Astrocyte of the cerebellum (primary cell): ENCODE measurements at regions not wholly inside any gene's neighbourhood (a gene's known extent, or its start where the extent isn't known, plus 50 kb on each side); places are given as distances from the start of the nearest gene placed in this dataset.

Experiments used
- DNase-seq: peaks from one replicate; pipeline ENCODE4 v3.0.0-alpha.2; 2011; ENCODE audit warnings: low read depth
- H3K4me3 ChIP-seq: 2 replicates; pipeline ENCODE4 v1.5.1; 2011; ENCODE audit warnings: mild to moderate bottlenecking, low read depth, low read length, moderate library complexity
- in situ Hi-C: cut with HindIII; loops from 2 replicates; pipeline ENCODE4 v1.10.0; 2017; ENCODE audit warnings: low sequenced_read_pairs
- TF ChIP-seq, protein P1 (sequence below): IDR thresholded peaks from 2 replicates; pipeline ENCODE4 v1.5.1; 2012; ENCODE audit warnings: low read length, low read depth, moderate library complexity, mild to moderate bottlenecking; ENCODE audit errors: missing control alignments

DNA sequence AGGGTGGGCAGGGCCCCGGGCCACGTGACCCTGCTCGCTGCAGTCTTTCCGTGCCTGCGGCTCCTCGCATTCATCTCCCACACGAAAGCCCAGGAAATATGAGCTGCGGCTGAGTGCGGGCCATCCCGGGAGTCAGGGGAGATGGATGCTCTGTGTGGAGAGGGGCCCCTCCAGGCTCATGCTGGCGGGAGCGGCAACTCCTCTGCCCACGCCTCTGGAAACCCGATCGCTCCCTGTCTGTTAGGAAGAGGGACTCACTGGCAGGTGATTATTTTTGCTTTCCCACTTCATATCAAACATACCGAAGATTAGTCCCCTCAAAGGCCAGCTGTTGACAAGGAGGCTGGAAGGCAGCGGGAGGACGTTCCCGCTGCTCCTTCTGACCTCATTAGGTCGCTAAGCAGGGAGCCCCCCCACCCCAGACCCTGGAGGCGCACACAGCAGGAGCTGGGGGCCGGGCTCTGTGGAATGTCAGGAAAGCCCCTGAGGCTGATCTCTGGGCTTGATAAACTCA, 228.5 kb downstream of the FOXL1 start:
- TF ChIP-seq, protein P1, sequence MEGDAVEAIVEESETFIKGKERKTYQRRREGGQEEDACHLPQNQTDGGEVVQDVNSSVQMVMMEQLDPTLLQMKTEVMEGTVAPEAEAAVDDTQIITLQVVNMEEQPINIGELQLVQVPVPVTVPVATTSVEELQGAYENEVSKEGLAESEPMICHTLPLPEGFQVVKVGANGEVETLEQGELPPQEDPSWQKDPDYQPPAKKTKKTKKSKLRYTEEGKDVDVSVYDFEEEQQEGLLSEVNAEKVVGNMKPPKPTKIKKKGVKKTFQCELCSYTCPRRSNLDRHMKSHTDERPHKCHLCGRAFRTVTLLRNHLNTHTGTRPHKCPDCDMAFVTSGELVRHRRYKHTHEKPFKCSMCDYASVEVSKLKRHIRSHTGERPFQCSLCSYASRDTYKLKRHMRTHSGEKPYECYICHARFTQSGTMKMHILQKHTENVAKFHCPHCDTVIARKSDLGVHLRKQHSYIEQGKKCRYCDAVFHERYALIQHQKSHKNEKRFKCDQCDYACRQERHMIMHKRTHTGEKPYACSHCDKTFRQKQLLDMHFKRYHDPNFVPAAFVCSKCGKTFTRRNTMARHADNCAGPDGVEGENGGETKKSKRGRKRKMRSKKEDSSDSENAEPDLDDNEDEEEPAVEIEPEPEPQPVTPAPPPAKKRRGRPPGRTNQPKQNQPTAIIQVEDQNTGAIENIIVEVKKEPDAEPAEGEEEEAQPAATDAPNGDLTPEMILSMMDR: no peak
- no peak overlapping the region for H3K4me3 ChIP-seq
- in situ Hi-C loops: no loop called here
- no peak for DNase-seq

DNA sequence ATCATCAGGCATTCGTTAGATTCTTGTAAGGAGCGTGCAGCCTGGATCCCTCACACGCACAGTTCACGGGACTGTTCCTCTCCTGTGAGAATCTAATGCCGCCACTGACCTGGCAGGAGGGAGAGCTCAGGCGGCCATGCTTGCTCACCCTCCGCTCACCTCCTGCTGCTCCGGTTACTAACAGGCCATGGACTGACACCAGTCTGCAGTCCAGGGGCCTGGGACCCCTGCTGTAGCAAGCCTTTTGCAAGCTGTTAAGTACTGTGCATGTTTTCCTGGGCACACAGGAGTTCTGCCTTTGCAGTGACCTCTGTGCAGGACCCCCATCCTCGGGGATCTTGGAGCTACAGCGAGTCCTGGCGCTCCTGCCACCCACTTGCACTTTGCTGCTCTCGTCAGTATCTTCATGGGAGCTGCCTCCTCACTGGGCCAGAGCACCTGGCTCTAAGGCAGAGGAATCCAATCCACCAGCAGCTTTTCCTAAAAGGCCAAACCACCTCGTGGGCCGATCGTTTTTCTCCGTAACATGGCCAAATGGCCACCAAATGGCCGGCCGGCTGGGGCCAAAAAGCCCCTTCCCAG, 230.6 kb downstream of the FOXL1 start:
- TF ChIP-seq, protein P1: no peak
- in situ Hi-C loops: no loop called here
- DNase-seq: no peak
- H3K4me3 ChIP-seq: no peak overlapping the region

DNA sequence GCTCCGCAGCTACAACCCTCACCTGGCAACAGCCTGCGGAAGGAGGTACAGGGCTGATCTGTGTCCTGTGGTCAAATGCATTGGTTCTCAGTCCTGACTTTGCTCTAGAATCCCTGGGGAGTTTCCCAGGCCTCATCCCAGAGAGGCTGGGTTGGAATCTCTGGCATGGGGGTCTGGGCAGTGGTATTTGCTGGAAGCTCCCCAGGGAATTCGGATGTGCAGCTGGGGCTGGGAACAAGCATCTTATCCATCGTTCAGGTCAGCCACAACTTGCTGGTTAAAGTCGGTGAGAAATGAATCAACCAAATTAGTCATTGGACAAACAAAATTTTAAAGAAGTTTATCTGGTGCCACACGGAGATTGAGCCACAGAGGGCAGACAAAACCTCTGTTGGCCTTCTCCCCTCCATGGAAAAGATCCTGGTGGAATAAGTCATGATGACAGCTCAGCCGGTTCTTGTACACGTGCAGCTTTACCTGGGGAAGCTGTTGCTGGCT, 231.2 kb downstream of the FOXL1 start:
- in situ Hi-C loops: no loop called here
- DNase-seq: peak; percentile 94
- no peak overlapping the region for H3K4me3 ChIP-seq
- TF ChIP-seq, protein P1: no peak

DNA sequence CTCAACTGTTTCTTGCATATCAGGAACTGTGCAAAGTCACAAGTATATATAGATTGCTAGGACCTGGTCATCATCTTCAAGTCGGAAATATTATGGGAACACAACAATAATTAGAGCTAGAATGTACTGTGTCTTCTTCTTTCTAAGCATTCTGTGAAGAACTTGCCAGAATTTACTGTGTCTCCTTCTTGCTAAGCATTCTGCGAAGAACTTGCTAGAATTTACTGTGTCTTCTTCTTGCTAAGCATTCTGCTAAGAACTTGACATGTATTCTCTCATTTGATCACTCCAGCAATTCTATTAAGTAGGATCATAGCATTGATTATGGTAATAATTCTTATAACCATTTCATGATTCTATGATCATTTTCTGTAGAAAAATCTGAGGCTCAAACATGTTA, 231.7 kb downstream of the FOXL1 start:
- H3K4me3 ChIP-seq: no peak overlapping the region
- TF ChIP-seq, protein P1: no peak
- in situ Hi-C loops: no loop called here
- DNase-seq: no peak

DNA sequence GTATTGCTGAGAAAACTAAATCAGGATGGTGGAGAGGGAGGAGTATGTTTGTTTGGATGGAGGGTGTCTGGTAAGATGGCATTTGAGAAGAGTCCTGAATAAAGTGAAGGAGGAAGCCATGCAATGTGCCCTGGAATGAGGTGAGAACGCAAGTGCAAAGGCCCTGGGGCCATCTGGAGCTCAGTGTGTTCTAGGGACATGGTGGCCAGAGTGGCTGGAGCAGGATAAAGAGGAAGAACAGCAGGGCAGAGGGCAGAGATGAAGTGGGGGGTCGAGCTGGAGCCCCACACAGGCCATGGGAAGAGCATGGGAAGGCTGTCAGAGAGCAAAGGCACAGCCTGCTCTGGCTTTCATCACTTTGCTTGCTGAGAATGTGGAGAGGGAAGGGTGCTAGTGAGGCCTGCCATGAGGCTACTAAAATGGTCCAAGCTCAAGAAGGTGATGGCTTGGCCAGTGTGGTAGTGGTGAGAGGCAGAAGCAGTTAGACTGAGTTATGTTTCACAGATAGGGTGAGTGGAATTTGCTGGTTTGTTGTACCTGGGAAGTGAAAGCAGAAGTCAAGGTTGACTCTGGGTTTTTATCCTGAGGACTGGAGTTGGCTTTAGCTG, 234.1 kb downstream of the FOXL1 start:
- DNase-seq: no peak
- TF ChIP-seq, protein P1: no peak
- no peak overlapping the region for H3K4me3 ChIP-seq
- in situ Hi-C loops: no loop called here

DNA sequence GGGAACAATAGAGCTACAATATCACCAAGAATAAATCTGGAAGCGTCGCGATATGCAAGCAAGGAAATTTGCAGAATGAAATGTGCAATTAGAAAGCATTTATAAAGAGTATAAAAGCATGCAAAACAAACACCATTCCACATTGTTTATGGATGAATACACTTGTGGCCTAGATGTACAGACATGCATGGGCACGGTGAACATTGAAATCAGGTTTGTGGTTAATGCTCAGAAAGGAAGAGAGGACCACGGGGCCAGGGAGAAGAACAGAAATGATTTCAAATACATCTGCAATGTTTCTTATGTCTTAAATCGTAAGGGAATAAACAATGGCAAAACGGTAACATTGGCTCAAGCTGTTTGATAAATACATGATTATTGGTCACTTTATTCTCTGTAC, 235.9 kb downstream of the FOXL1 start:
- in situ Hi-C loops: no loop called here
- H3K4me3 ChIP-seq: no peak overlapping the region
- TF ChIP-seq, protein P1: no peak
- no peak for DNase-seq
